Brain microvascular endothelial cell (primary cell): ENCODE measurements at regions not wholly inside any gene's neighbourhood (a gene's known extent, or its start where the extent isn't known, plus 50 kb on each side); places are given as distances from the start of the nearest gene placed in this dataset.

Experiments
- DNase-seq: peaks from one replicate; pipeline ENCODE4 v3.0.0-alpha.2; 2020
- H3K27ac ChIP-seq: fragments of 250-450 bp; sonication (Bioruptor Pico); 2 replicates; pipeline ENCODE4 v1.5.1; 2020; ENCODE audit warnings: mild to moderate bottlenecking, moderate library complexity
- H3K27me3 ChIP-seq: fragments of 250-450 bp; sonication (Bioruptor Pico); replicated peaks from 2 replicates; pipeline ENCODE4 v1.5.1; 2020; ENCODE audit warnings: mild to moderate bottlenecking
- H3K36me3 ChIP-seq: fragments of 250-450 bp; sonication (Bioruptor Pico); replicated peaks from 2 replicates; pipeline ENCODE4 v1.5.1; 2020; ENCODE audit warnings: mild to moderate bottlenecking
- H3K4me3 ChIP-seq: 2 replicates; pipeline ENCODE4 v1.5.1; 2011; ENCODE audit warnings: low read depth, mild to moderate bottlenecking, control low read depth, low read length, moderate library complexity
- CTCF ChIP-seq: IDR thresholded peaks from 2 replicates; pipeline ENCODE4 v1.5.1; 2011; ENCODE audit warnings: low read depth, mild to moderate bottlenecking, moderate library complexity, low read length, control low read depth, inconsistent platforms; ENCODE audit errors: missing control alignments
- in situ Hi-C: cut with HindIII; loops from 2 replicates; pipeline ENCODE4 v1.10.0; 2017; ENCODE audit warnings: low sequenced_read_pairs, low pct_ligation_motif_present

GRCh38 chr18:22080035-22080434 lies 89.4 kb upstream of the GATA6 start:
- in situ Hi-C loops, result no loop called here
- DNase-seq, result no peak
- Histone ChIP-seq H3K27me3 (no peaks in the 10 kb centered on the region), H3K27ac (no peak overlapping the region), H3K36me3 (no peaks in the 10 kb centered on the region), H3K4me3 (no peak overlapping the region)
- no peak for TF ChIP-seq CTCF

GRCh38 chr18:22082408-22082807 lies 87.0 kb upstream of the GATA6 start:
- Histone ChIP-seq H3K4me3 (no peak overlapping the region), H3K27ac (no peak overlapping the region), H3K36me3 (no peaks in the 10 kb centered on the region), H3K27me3 (no peaks in the 10 kb centered on the region)
- no peak for DNase-seq
- in situ Hi-C loops, result no loop called here
- no peak for TF ChIP-seq CTCF

GRCh38 chr18:22084547-22084946 lies 84.8 kb upstream of the GATA6 start:
- Histone ChIP-seq H3K36me3 (no peaks in the 10 kb centered on the region), H3K27me3 (no peaks in the 10 kb centered on the region), H3K27ac (no peak overlapping the region), H3K4me3 (no peak overlapping the region)
- TF ChIP-seq CTCF, result no peak
- in situ Hi-C loops, result no loop called here
- no peak for DNase-seq

- Histone ChIP-seq H3K36me3 (no peaks in the 10 kb centered on the region), H3K27ac (no peak overlapping the region), H3K4me3 (no peak overlapping the region), H3K27me3 (no peaks in the 10 kb centered on the region)
- no peak for TF ChIP-seq CTCF
- in situ Hi-C loops, result no loop called here
- DNase-seq, result no peak
Observed at GRCh38 chr18:22086973-22087372, 82.4 kb upstream of the GATA6 start.

- Histone ChIP-seq H3K36me3 (no peaks in the 10 kb centered on the region), H3K4me3 (no peak overlapping the region), H3K27ac (no peak overlapping the region), H3K27me3 (no peaks in the 10 kb centered on the region)
- in situ Hi-C loops, result no loop called here
- TF ChIP-seq CTCF, result no peak
- no peak for DNase-seq
Observed at GRCh38 chr18:22088029-22088428, 81.4 kb upstream of the GATA6 start.

- in situ Hi-C loops, result no loop called here
Observed at GRCh38 chr18:22088996-22089640, 80.3 kb upstream of the GATA6 start.

More at GRCh38 chr18:22088996-22089640, 80.3 kb upstream of the GATA6 start:
- Histone ChIP-seq H3K27me3 (no peaks in the 10 kb centered on the region), H3K27ac (no peak overlapping the region), H3K36me3 (no peaks in the 10 kb centered on the region), H3K4me3 (no peak overlapping the region)
- no peak for DNase-seq
- TF ChIP-seq CTCF, result no peak
